H9 (cell line): ENCODE measurements at regions not wholly inside any gene's neighbourhood (a gene's known extent, or its start where the extent isn't known, plus 50 kb on each side); places are given as distances from the start of the nearest gene placed in this dataset.

ENCODE experiments used
- DNase-seq: peaks from one replicate; pipeline ENCODE4 v3.0.0-alpha.2; 2017
- H2AFZ ChIP-seq: one replicate; pipeline ENCODE4 v1.6.1; 2013; ENCODE audit warnings: mild to moderate bottlenecking, low read length, control low read depth, moderate library complexity
- H2AK5ac ChIP-seq: 2 replicates; pipeline ENCODE4 v1.6.1; 2013; ENCODE audit warnings: low read length, control low read depth, mixed read lengths; ENCODE audit not compliant: insufficient read length
- H2BK120ac ChIP-seq: one replicate; pipeline ENCODE4 v1.6.1; 2013; ENCODE audit warnings: low read depth, mild to moderate bottlenecking, low read length, control low read depth, inconsistent platforms; ENCODE audit not compliant: poor library complexity, severe bottlenecking
- H2BK12ac ChIP-seq: 2 replicates; pipeline ENCODE4 v1.6.1; 2013; ENCODE audit warnings: low read length, control low read depth, mixed read lengths, low read depth; ENCODE audit not compliant: insufficient read length
- H2BK15ac ChIP-seq: 2 replicates; pipeline ENCODE4 v1.6.1; 2013; ENCODE audit warnings: low read depth, low read length, control low read depth
- H2BK20ac ChIP-seq: one replicate; pipeline ENCODE4 v1.6.1; 2013; ENCODE audit warnings: low read depth, mild to moderate bottlenecking, low read length, control low read depth, inconsistent platforms; ENCODE audit not compliant: poor library complexity, severe bottlenecking
- H2BK5ac ChIP-seq: 2 replicates; pipeline ENCODE4 v1.6.1; 2013; ENCODE audit warnings: low read length, control low read depth, mixed read lengths; ENCODE audit not compliant: insufficient read length
- H3K14ac ChIP-seq: 2 replicates; pipeline ENCODE4 v1.6.1; 2013; ENCODE audit warnings: low read length, control low read depth; ENCODE audit not compliant: insufficient read depth
- H3K18ac ChIP-seq: 2 replicates; pipeline ENCODE4 v1.6.1; 2013; ENCODE audit warnings: low read depth, mild to moderate bottlenecking, mixed read lengths, low read length, control low read depth; ENCODE audit not compliant: insufficient read length
- H3K23ac ChIP-seq: 2 replicates; pipeline ENCODE4 v1.6.1; 2013; ENCODE audit warnings: low read length, control low read depth, mixed read lengths, low read depth; ENCODE audit not compliant: insufficient read length
- H3K23me2 ChIP-seq: 2 replicates; pipeline ENCODE4 v1.6.1; 2013; ENCODE audit warnings: low read depth, mild to moderate bottlenecking, mixed read lengths, low read length, control low read depth; ENCODE audit not compliant: insufficient read length, poor library complexity, severe bottlenecking
- H3K27ac ChIP-seq: 2 replicates; pipeline ENCODE4 v1.5.1; 2013; ENCODE audit warnings: low read length, control low read depth, mixed read lengths, low read depth; ENCODE audit not compliant: insufficient read length
- H3K27me3 ChIP-seq: 2 replicates; pipeline ENCODE4 v1.6.1; 2013; ENCODE audit warnings: low read length, control low read depth, inconsistent platforms; ENCODE audit not compliant: insufficient read depth
- H3K4ac ChIP-seq: 2 replicates; pipeline ENCODE4 v1.6.1; 2013; ENCODE audit warnings: low read depth, mild to moderate bottlenecking, control low read depth, inconsistent platforms, low read length, moderate library complexity
- H3K4me1 ChIP-seq: 2 replicates; pipeline ENCODE4 v1.6.1; 2013; ENCODE audit warnings: low read length, control low read depth, inconsistent platforms; ENCODE audit not compliant: insufficient read depth
- H3K4me2 ChIP-seq: 2 replicates; pipeline ENCODE4 v1.6.1; 2013; ENCODE audit warnings: low read length, control low read depth, mixed read lengths; ENCODE audit not compliant: insufficient read length, insufficient read depth
- H3K56ac ChIP-seq: 2 replicates; pipeline ENCODE4 v1.6.1; 2013; ENCODE audit warnings: low read depth, mild to moderate bottlenecking, mixed read lengths, low read length, control low read depth; ENCODE audit not compliant: insufficient read length
- H3K79me1 ChIP-seq: 2 replicates; pipeline ENCODE4 v1.6.1; 2013; ENCODE audit warnings: low read depth, mild to moderate bottlenecking, moderate library complexity, low read length, control low read depth, inconsistent platforms; ENCODE audit not compliant: insufficient read depth, poor library complexity, severe bottlenecking
- H3K79me2 ChIP-seq: 2 replicates; pipeline ENCODE4 v1.6.1; 2013; ENCODE audit warnings: low read length, control low read depth, inconsistent platforms; ENCODE audit not compliant: insufficient read depth
- H3K9ac ChIP-seq: 2 replicates; pipeline ENCODE4 v1.6.1; 2013; ENCODE audit warnings: low read length, control low read depth, mixed read lengths; ENCODE audit not compliant: insufficient read length; ENCODE audit errors: extremely low read depth
- H3K9me3 ChIP-seq: one replicate; pipeline ENCODE4 v1.6.1; 2013; ENCODE audit warnings: low read depth, low read length, inconsistent platforms; ENCODE audit not compliant: control insufficient read depth
- H3T11ph ChIP-seq: one replicate; pipeline ENCODE4 v1.6.1; 2013; ENCODE audit warnings: mild to moderate bottlenecking, low read length, control low read depth, inconsistent platforms
- H4K20me1 ChIP-seq: one replicate; pipeline ENCODE4 v1.6.1; 2013; ENCODE audit not compliant: control insufficient read depth, insufficient read length, insufficient read depth
- H4K5ac ChIP-seq: 2 replicates; pipeline ENCODE4 v1.6.1; 2013; ENCODE audit warnings: low read depth, mild to moderate bottlenecking, mixed read lengths, low read length, control low read depth; ENCODE audit not compliant: insufficient read length
- H4K8ac ChIP-seq: replicated peaks from 2 replicates; pipeline ENCODE4 v1.6.1; 2013; ENCODE audit warnings: low read length, control low read depth, mixed read lengths, low read depth; ENCODE audit not compliant: insufficient read length
- H4K91ac ChIP-seq: 2 replicates; pipeline ENCODE4 v1.6.1; 2013; ENCODE audit warnings: low read depth, mild to moderate bottlenecking, moderate library complexity, mixed read lengths, low read length, control low read depth; ENCODE audit not compliant: insufficient read length
- H3K27ac Mint-ChIP-seq, 3 experiments: 2 replicates in 2 of 3; 3 replicates in 1 of 3; pipeline ENCODE4 v1.8.0; 2020 to 2021; ENCODE audit warnings: mixed read lengths in 3 of 3, mild to moderate bottlenecking in 1 of 3, moderate library complexity in 1 of 3
- H3K27me3 Mint-ChIP-seq: 2 replicates; pipeline ENCODE4 v1.8.0; 2021; ENCODE audit warnings: low read depth, mild to moderate bottlenecking, moderate library complexity, mixed read lengths
- H3K36me3 Mint-ChIP-seq, 3 experiments: 2 replicates in 2 of 3; 3 replicates in 1 of 3; pipeline ENCODE4 v1.8.0; 2020 to 2021; ENCODE audit warnings: low read depth in 3 of 3, mixed read lengths in 3 of 3; ENCODE audit not compliant: insufficient read depth in 1 of 3
- H3K4me1 Mint-ChIP-seq, 2 experiments: 2 replicates each; pipeline ENCODE4 v1.8.0; 2020; ENCODE audit warnings: mixed read lengths in 2 of 2
- H3K4me3 Mint-ChIP-seq, 2 experiments: 2 replicates in 1 of 2; 3 replicates in 1 of 2; pipeline ENCODE4 v1.8.0; 2020 to 2021; ENCODE audit warnings: mild to moderate bottlenecking in 2 of 2, mixed read lengths in 2 of 2, moderate library complexity in 1 of 2
- H3K9me3 Mint-ChIP-seq, 2 experiments: 2 replicates in 1 of 2; 3 replicates in 1 of 2; pipeline ENCODE4 v1.8.0; 2020; ENCODE audit warnings: mild to moderate bottlenecking in 2 of 2, mixed read lengths in 2 of 2, moderate library complexity in 1 of 2
- WGBS: extraction: QIAGEN DNeasy Blood & Tissue Kit; methylation state at CpG from one replicate; pipeline ENCODE4 v1.1.7; 2013; ENCODE audit warnings: missing lambda C conversion rate, low lambda C conversion rate, mixed read lengths; ENCODE audit not compliant: insufficient read length; ENCODE audit errors: extremely low coverage; 5-methylcytosine and 5-hydroxymethylcytosine counted together
- TF ChIP-seq, protein P1 (sequence below): fragments of 200-600 bp; sonication (generic); conservative IDR thresholded peaks from 3 replicates; pipeline ENCODE4 v1.8.0; 2021; ENCODE audit warnings: antibody characterized with exemption, mild to moderate bottlenecking

- no peak overlapping the region for H4K8ac ChIP-seq
- no peak overlapping the region for H2AFZ ChIP-seq
- no peaks in the 10 kb centered on the region for H3K27me3 ChIP-seq
- Mint-ChIP-seq H3K27ac (no peak overlapping the region), H3K36me3 (peaks cover 0 to 4% (median 0%) of the 10 kb centered on the region in 3 experiments; a peak in 2 of 7 replicates), H3K9me3 (peaks cover 0 to 4% of the 10 kb centered on the region in 2 experiments; a peak in 1 of 5 replicates), H3K4me1 (0 out of 4 replicates have a peak, but pooled peaks cover 0 to 6% of the 10 kb centered on the region in 2 experiments), H3K27me3 (no peaks in the 10 kb centered on the region), H3K4me3 (no peak overlapping the region)
- no peak overlapping the region for H3K4ac ChIP-seq
- H3K27ac ChIP-seq: no peak overlapping the region
- H3K23ac ChIP-seq: no peak overlapping the region
- TF ChIP-seq, protein P1, sequence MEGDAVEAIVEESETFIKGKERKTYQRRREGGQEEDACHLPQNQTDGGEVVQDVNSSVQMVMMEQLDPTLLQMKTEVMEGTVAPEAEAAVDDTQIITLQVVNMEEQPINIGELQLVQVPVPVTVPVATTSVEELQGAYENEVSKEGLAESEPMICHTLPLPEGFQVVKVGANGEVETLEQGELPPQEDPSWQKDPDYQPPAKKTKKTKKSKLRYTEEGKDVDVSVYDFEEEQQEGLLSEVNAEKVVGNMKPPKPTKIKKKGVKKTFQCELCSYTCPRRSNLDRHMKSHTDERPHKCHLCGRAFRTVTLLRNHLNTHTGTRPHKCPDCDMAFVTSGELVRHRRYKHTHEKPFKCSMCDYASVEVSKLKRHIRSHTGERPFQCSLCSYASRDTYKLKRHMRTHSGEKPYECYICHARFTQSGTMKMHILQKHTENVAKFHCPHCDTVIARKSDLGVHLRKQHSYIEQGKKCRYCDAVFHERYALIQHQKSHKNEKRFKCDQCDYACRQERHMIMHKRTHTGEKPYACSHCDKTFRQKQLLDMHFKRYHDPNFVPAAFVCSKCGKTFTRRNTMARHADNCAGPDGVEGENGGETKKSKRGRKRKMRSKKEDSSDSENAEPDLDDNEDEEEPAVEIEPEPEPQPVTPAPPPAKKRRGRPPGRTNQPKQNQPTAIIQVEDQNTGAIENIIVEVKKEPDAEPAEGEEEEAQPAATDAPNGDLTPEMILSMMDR: no peak
- H3K4me2 ChIP-seq: no peak overlapping the region
- no peak for DNase-seq
- no peaks in the 10 kb centered on the region for H4K20me1 ChIP-seq
- no peak overlapping the region for H2BK20ac ChIP-seq
- no peaks in the 10 kb centered on the region for H3K79me1 ChIP-seq
- H3K18ac ChIP-seq: no peak overlapping the region
- no peak overlapping the region for H4K91ac ChIP-seq
- H2BK5ac ChIP-seq: no peak overlapping the region
- no peaks in the 10 kb centered on the region for H3K4me1 ChIP-seq
- no CpG with 5 or more reads among the region's 1 CpG for WGBS
- H3K9me3 ChIP-seq: no peaks in the 10 kb centered on the region
- H3K23me2 ChIP-seq: no peaks in the 10 kb centered on the region
- no peak overlapping the region for H3K56ac ChIP-seq
- no peak overlapping the region for H2BK120ac ChIP-seq
- H4K5ac ChIP-seq: no peak overlapping the region
- H3K79me2 ChIP-seq: no peaks in the 10 kb centered on the region
- H2BK12ac ChIP-seq: no peak overlapping the region
- H2BK15ac ChIP-seq: no peak overlapping the region
- no peak overlapping the region for H3K14ac ChIP-seq
- H3T11ph ChIP-seq: no peak overlapping the region
- no peak overlapping the region for H3K9ac ChIP-seq
- no peak overlapping the region for H2AK5ac ChIP-seq
Observed at GRCh38 chr5:25150819-25151218, 506.0 kb upstream of the CDH10 start.
